ENCODE measurements at regions not wholly inside any gene's neighbourhood (a gene's known extent, or its start where the extent isn't known, plus 50 kb on each side); places are given as distances from the start of the nearest gene placed in this dataset.
"Not testable (repeated sequence)": the region's sequence is repeated elsewhere in the genome, so short reads cannot be mapped to it uniquely, and the experiment has no call there.

DNA sequence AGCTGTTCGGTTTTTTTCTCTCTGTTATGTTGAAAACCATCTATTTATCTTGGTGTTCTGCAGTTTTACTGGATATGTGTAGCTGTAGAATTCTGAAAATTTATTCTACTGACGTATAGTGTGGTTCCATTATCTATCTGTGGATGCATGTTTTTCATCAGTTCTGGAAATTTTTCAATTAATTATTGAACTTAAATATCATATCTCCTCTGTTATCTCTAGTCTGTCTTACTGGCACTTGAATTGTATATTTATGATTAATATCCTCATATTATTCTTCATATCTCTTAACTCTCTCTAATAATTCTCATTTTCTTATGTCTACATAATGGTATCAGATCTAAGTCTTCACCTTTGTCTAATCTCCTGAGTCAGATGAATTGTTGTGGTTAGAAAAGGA lies 501.7 kb downstream of the STK39 start:
- no peak for DNase-seq (ENCODE audit: low read depth)
- no peak overlapping the region for H3K4me3 ChIP-seq (ENCODE audit: low read depth, low read length)
- TF ChIP-seq, protein P1, sequence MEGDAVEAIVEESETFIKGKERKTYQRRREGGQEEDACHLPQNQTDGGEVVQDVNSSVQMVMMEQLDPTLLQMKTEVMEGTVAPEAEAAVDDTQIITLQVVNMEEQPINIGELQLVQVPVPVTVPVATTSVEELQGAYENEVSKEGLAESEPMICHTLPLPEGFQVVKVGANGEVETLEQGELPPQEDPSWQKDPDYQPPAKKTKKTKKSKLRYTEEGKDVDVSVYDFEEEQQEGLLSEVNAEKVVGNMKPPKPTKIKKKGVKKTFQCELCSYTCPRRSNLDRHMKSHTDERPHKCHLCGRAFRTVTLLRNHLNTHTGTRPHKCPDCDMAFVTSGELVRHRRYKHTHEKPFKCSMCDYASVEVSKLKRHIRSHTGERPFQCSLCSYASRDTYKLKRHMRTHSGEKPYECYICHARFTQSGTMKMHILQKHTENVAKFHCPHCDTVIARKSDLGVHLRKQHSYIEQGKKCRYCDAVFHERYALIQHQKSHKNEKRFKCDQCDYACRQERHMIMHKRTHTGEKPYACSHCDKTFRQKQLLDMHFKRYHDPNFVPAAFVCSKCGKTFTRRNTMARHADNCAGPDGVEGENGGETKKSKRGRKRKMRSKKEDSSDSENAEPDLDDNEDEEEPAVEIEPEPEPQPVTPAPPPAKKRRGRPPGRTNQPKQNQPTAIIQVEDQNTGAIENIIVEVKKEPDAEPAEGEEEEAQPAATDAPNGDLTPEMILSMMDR (IDR thresholded peaks at IDR 0.05; ENCODE audit: insufficient read depth, low read depth, low read length, missing control alignments) = no peak

- not testable (repeated sequence) for H3K4me3 ChIP-seq (ENCODE audit: low read depth, low read length)
Measured at GRCh38 chr2:167739921-167740320, 507.5 kb downstream of the STK39 start.

DNA sequence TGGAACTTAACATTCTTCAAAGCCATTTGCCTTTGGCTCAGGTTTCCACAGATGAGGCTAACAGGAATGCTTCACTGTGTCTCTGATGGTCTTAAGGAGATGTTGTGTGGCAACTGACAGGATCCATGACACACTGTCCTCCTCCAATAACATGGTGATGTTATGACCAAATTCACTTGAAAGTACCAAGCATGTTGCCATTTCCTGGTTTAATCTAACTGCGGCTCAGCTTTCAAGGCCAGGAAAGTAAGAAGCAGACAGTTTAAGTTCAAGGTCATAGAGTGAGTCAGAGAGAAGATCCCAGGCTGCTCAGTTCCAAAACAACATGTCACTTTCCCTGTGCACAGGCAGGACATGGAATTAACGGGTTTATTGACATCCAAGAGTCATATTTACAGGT lies 513.6 kb downstream of the STK39 start:
- H3K4me3 ChIP-seq (ENCODE audit: low read depth, low read length) = no peak overlapping the region
- TF ChIP-seq, protein P1 (IDR thresholded peaks at IDR 0.05; ENCODE audit: insufficient read depth, low read depth, low read length, missing control alignments) = no peak
- DNase-seq (ENCODE audit: low read depth) = no peak

More at GRCh38 chr2:167739921-167740320, 507.5 kb downstream of the STK39 start:
- not testable (repeated sequence) for DNase-seq (ENCODE audit: low read depth)

- DNase-seq (ENCODE audit: low read depth) = no peak
- no peak overlapping the region for H3K4me3 ChIP-seq (ENCODE audit: low read depth, low read length)
- TF ChIP-seq, protein P1 (IDR thresholded peaks at IDR 0.05; ENCODE audit: insufficient read depth, low read depth, low read length, missing control alignments) = no peak
Measured at GRCh38 chr2:167732326-167732725, 515.1 kb downstream of the STK39 start.

GRCh38 chr2:167729911-167730310 lies 517.5 kb downstream of the STK39 start:
- TF ChIP-seq, protein P1 (IDR thresholded peaks at IDR 0.05; ENCODE audit: insufficient read depth, low read depth, low read length, missing control alignments) = no peak
- no peak for DNase-seq (ENCODE audit: low read depth)

GRCh38 chr2:167726788-167727187 lies 520.6 kb downstream of the STK39 start:
- no peak overlapping the region for H3K4me3 ChIP-seq (ENCODE audit: low read depth, low read length)
- TF ChIP-seq, protein P1 (IDR thresholded peaks at IDR 0.05; ENCODE audit: insufficient read depth, low read depth, low read length, missing control alignments) = no peak
- no peak for DNase-seq (ENCODE audit: low read depth)

More at GRCh38 chr2:167729911-167730310, 517.5 kb downstream of the STK39 start:
- H3K4me3 ChIP-seq (ENCODE audit: low read depth, low read length) = no peak overlapping the region

- TF ChIP-seq, protein P1 (IDR thresholded peaks at IDR 0.05; ENCODE audit: insufficient read depth, low read depth, low read length, missing control alignments) = no peak
- DNase-seq (ENCODE audit: low read depth) = no peak
- H3K4me3 ChIP-seq (ENCODE audit: low read depth, low read length) = no peak overlapping the region
Measured at GRCh38 chr2:167721593-167721992, 525.8 kb downstream of the STK39 start.
